Fibroblast of lung (primary cell): ENCODE measurements at regions not wholly inside any gene's neighbourhood (a gene's known extent, or its start where the extent isn't known, plus 50 kb on each side); places are given as distances from the start of the nearest gene placed in this dataset.

ENCODE experiments used
- EZH2 ChIP-seq: IDR thresholded peaks from 2 replicates; pipeline ENCODE4 v1.5.1; 2012; ENCODE audit warnings: low read length, control low read depth, mild to moderate bottlenecking; ENCODE audit errors: missing control alignments
- TF ChIP-seq, protein P1 (sequence below), 2 donors: IDR thresholded peaks in 1 of 2; conservative IDR thresholded peaks in 1 of 2; 1 replicate in 1 of 2; 2 replicates in 1 of 2; pipeline ENCODE4 v1.5.1; 2011 to 2012; ENCODE audit warnings: low read length in 2 of 2, control low read depth in 1 of 2, inconsistent platforms in 1 of 2, low read depth in 1 of 2, mild to moderate bottlenecking in 1 of 2

DNA sequence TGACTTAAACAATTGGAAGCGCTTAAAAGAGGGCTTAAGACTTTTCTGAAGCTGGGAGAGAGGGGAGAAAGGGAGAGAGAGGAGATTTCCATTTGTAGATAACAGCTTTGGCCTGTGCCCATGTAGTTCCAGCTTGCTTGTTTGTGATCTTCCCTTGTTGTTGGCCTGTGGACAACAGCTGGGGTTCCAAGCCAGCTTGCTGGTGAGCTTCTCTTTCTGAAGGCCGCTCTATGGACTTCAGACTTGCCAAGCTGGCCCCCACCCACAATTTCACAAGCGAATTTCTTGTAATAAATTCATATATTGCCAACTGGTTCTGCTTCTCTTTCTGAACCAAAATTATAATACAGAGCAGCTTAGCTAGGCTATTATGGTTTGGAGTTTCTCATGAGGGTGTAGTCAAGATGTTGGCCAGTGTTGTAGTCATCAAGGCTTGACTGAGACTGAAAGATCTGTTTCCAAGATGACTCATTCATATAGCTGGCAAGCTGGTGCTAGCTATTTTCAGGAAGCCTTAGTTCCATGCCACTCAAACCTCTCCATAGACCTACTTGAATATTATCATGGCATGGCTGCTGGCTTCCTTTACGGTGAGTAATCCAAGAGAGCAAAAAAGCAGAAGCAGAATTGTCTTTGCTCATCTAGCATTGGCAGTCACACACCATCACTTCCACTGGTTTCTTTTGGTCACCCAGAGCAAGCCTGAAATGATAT is 89.4 kb downstream of the ATP23 start:
- TF ChIP-seq, protein P1, sequence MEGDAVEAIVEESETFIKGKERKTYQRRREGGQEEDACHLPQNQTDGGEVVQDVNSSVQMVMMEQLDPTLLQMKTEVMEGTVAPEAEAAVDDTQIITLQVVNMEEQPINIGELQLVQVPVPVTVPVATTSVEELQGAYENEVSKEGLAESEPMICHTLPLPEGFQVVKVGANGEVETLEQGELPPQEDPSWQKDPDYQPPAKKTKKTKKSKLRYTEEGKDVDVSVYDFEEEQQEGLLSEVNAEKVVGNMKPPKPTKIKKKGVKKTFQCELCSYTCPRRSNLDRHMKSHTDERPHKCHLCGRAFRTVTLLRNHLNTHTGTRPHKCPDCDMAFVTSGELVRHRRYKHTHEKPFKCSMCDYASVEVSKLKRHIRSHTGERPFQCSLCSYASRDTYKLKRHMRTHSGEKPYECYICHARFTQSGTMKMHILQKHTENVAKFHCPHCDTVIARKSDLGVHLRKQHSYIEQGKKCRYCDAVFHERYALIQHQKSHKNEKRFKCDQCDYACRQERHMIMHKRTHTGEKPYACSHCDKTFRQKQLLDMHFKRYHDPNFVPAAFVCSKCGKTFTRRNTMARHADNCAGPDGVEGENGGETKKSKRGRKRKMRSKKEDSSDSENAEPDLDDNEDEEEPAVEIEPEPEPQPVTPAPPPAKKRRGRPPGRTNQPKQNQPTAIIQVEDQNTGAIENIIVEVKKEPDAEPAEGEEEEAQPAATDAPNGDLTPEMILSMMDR (conservative IDR thresholded peaks at IDR 0.05 in 1 of 2, IDR thresholded peaks at IDR 0.05 in 1 of 2; ENCODE audit: low read depth in 1 of 2, low read length in 2 of 2): no peak
- TF ChIP-seq EZH2: no peak
